NCI-H510A treated with DMSO at 0.1 percent for 48 hours (cell line): ENCODE measurements at regions not wholly inside any gene's neighbourhood (a gene's known extent, or its start where the extent isn't known, plus 50 kb on each side); places are given as distances from the start of the nearest gene placed in this dataset.

Experiments
- DNase-seq: peaks from one replicate; lab custom pipeline; 2025; lab: John Stamatoyannopoulos, UW

- DNase-seq, result no peak
These were observed 368.5 kb upstream of the TRIB2 start for GRCh38 chr2:12348216-12348615.

- DNase-seq, result no peak
These were observed 365.9 kb upstream of the TRIB2 start for GRCh38 chr2:12350821-12351220.

GRCh38 chr2:12352889-12353288 lies 363.8 kb upstream of the TRIB2 start:
- DNase-seq, result peak; percentile 97

- DNase-seq, result no peak
These were observed 355.2 kb upstream of the TRIB2 start for GRCh38 chr2:12361506-12361905.

- DNase-seq, result no peak
These were observed 353.6 kb upstream of the TRIB2 start for GRCh38 chr2:12363138-12363537.

- DNase-seq, result no peak
These were observed 353.2 kb upstream of the TRIB2 start for GRCh38 chr2:12363569-12363968.

GRCh38 chr2:12369566-12369965 lies 347.2 kb upstream of the TRIB2 start:
- no peak for DNase-seq

GRCh38 chr2:12376025-12376424 lies 340.7 kb upstream of the TRIB2 start:
- no peak for DNase-seq

GRCh38 chr2:12379143-12379542 lies 337.6 kb upstream of the TRIB2 start:
- DNase-seq, result no peak

- DNase-seq, result no peak
These were observed 335.0 kb upstream of the TRIB2 start for GRCh38 chr2:12381543-12382325.

- DNase-seq, result no peak
These were observed 334.4 kb upstream of the TRIB2 start for GRCh38 chr2:12382366-12382765.

- DNase-seq, result no peak
These were observed 327.2 kb upstream of the TRIB2 start for GRCh38 chr2:12389344-12390045.

- DNase-seq, result no peak
These were observed 325.6 kb upstream of the TRIB2 start for GRCh38 chr2:12391116-12391515.

GRCh38 chr2:12396699-12397098 lies 320.0 kb upstream of the TRIB2 start:
- no peak for DNase-seq

- DNase-seq, result peak; percentile 84
These were observed 318.9 kb upstream of the TRIB2 start for GRCh38 chr2:12397854-12398253.

GRCh38 chr2:12399240-12399639 lies 317.5 kb upstream of the TRIB2 start:
- peak; percentile 82 for DNase-seq

- DNase-seq, result no peak
These were observed 316.2 kb upstream of the TRIB2 start for GRCh38 chr2:12400543-12400942.

- no peak for DNase-seq
These were observed 314.1 kb upstream of the TRIB2 start for GRCh38 chr2:12402440-12403139.

- no peak for DNase-seq
These were observed 312.2 kb upstream of the TRIB2 start for GRCh38 chr2:12404497-12404896.

- no peak for DNase-seq
These were observed 309.6 kb upstream of the TRIB2 start for GRCh38 chr2:12407160-12407559.

- DNase-seq, result no peak
These were observed 303.8 kb upstream of the TRIB2 start for GRCh38 chr2:12412898-12413305.

- no peak for DNase-seq
These were observed 301.2 kb upstream of the TRIB2 start for GRCh38 chr2:12415536-12415935.

- no peak for DNase-seq
These were observed 300.1 kb upstream of the TRIB2 start for GRCh38 chr2:12416600-12416999.
